Effector CD8-positive, alpha-beta T cell (primary cell): ENCODE measurements at regions not wholly inside any gene's neighbourhood (a gene's known extent, or its start where the extent isn't known, plus 50 kb on each side); places are given as distances from the start of the nearest gene placed in this dataset.

ENCODE experiments used
- DNase-seq: peaks from one replicate; lab custom pipeline; 2025; lab: John Stamatoyannopoulos, UW

- DNase-seq = no peak
Observed at GRCh38 chr15:70443486-70444273, 319.7 kb downstream of the UACA start.

GRCh38 chr15:70442616-70443321 lies 320.6 kb downstream of the UACA start:
- no peak for DNase-seq

GRCh38 chr15:70442211-70442610 lies 321.1 kb downstream of the UACA start:
- DNase-seq = no peak

GRCh38 chr15:70440416-70441138 lies 322.8 kb downstream of the UACA start:
- no peak for DNase-seq

- no peak for DNase-seq
Observed at GRCh38 chr15:70439880-70440279, 323.5 kb downstream of the UACA start.

GRCh38 chr15:70439304-70439877 lies 324.0 kb downstream of the UACA start:
- DNase-seq = no peak

GRCh38 chr15:70438776-70439175 lies 324.6 kb downstream of the UACA start:
- DNase-seq = no peak

- no peak for DNase-seq
Observed at GRCh38 chr15:70437882-70438451, 325.4 kb downstream of the UACA start.

GRCh38 chr15:70437089-70437488 lies 326.3 kb downstream of the UACA start:
- no peak for DNase-seq

GRCh38 chr15:70436428-70436827 lies 326.9 kb downstream of the UACA start:
- DNase-seq = no peak

GRCh38 chr15:70435872-70436271 lies 327.5 kb downstream of the UACA start:
- DNase-seq = no peak

- DNase-seq = no peak
Observed at GRCh38 chr15:70435369-70435768, 328.0 kb downstream of the UACA start.

- no peak for DNase-seq
Observed at GRCh38 chr15:70433586-70434324, 329.6 kb downstream of the UACA start.

- DNase-seq = no peak
Observed at GRCh38 chr15:70432924-70433495, 330.3 kb downstream of the UACA start.

GRCh38 chr15:70431854-70432253 lies 331.5 kb downstream of the UACA start:
- DNase-seq = no peak

GRCh38 chr15:70430069-70430468 lies 332.4 kb upstream of the TLE3 start:
- DNase-seq = no peak

GRCh38 chr15:70429056-70429722 lies 331.5 kb upstream of the TLE3 start:
- DNase-seq = no peak

GRCh38 chr15:70428211-70428822 lies 330.6 kb upstream of the TLE3 start:
- no peak for DNase-seq

GRCh38 chr15:70427167-70428120 lies 329.7 kb upstream of the TLE3 start:
- DNase-seq = no peak
